GM19372 (cell line): ENCODE measurements at regions not wholly inside any gene's neighbourhood (a gene's known extent, or its start where the extent isn't known, plus 50 kb on each side); places are given as distances from the start of the nearest gene placed in this dataset.

Source experiments
- ATAC-seq: cut with Tn5 transposase; IDR thresholded peaks from one replicate; pipeline ENCODE4 v1.9.1; 2021; ENCODE audit warnings: mild to moderate bottlenecking, low read depth, moderate library complexity; ENCODE audit not compliant: unreplicated experiment

GRCh38 chr18:39840406-39840805 lies 2114.6 kb upstream of the PIK3C3 start:
- no peak for ATAC-seq

- no peak for ATAC-seq
These were observed 2115.3 kb upstream of the PIK3C3 start for GRCh38 chr18:39839782-39840181.

GRCh38 chr18:39838831-39839230 lies 2116.2 kb upstream of the PIK3C3 start:
- no peak for ATAC-seq

GRCh38 chr18:39835303-39836030 lies 2119.6 kb upstream of the PIK3C3 start:
- no peak for ATAC-seq

- ATAC-seq = no peak
These were observed 2120.4 kb upstream of the PIK3C3 start for GRCh38 chr18:39834636-39835035.

- no peak for ATAC-seq
These were observed 2129.4 kb upstream of the PIK3C3 start for GRCh38 chr18:39825485-39826150.

GRCh38 chr18:39806525-39806924 lies 2148.5 kb upstream of the PIK3C3 start:
- ATAC-seq = no peak

- no peak for ATAC-seq
These were observed 2149.8 kb upstream of the PIK3C3 start for GRCh38 chr18:39805218-39805617.

GRCh38 chr18:39802648-39803229 lies 2152.3 kb upstream of the PIK3C3 start:
- no peak for ATAC-seq

GRCh38 chr18:39801848-39802247 lies 2153.2 kb upstream of the PIK3C3 start:
- ATAC-seq = no peak

GRCh38 chr18:39801010-39801409 lies 2154.0 kb upstream of the PIK3C3 start:
- ATAC-seq = no peak

- no peak for ATAC-seq
These were observed 2156.0 kb upstream of the PIK3C3 start for GRCh38 chr18:39799006-39799405.

GRCh38 chr18:39796393-39796792 lies 2158.6 kb upstream of the PIK3C3 start:
- ATAC-seq = no peak

GRCh38 chr18:39795350-39795749 lies 2159.7 kb upstream of the PIK3C3 start:
- no peak for ATAC-seq

- no peak for ATAC-seq
These were observed 2161.4 kb upstream of the PIK3C3 start for GRCh38 chr18:39793609-39794008.

- ATAC-seq = no peak
These were observed 2166.7 kb upstream of the PIK3C3 start for GRCh38 chr18:39788383-39788782.

GRCh38 chr18:39786477-39786876 lies 2168.6 kb upstream of the PIK3C3 start:
- ATAC-seq = no peak

GRCh38 chr18:39784541-39784940 lies 2170.5 kb upstream of the PIK3C3 start:
- no peak for ATAC-seq

- ATAC-seq = no peak
These were observed 2173.5 kb upstream of the PIK3C3 start for GRCh38 chr18:39781565-39781964.

GRCh38 chr18:39780774-39781173 lies 2174.3 kb upstream of the PIK3C3 start:
- ATAC-seq = no peak

GRCh38 chr18:39779926-39780325 lies 2175.1 kb upstream of the PIK3C3 start:
- ATAC-seq = no peak

- ATAC-seq = no peak
These were observed 2178.3 kb upstream of the PIK3C3 start for GRCh38 chr18:39776766-39777165.
